Skeletal muscle tissue (tissue), 3 donors: ENCODE measurements at regions not wholly inside any gene's neighbourhood (a gene's known extent, or its start where the extent isn't known, plus 50 kb on each side); places are given as distances from the start of the nearest gene placed in this dataset.
A peak's percentile ranks its signal among the peaks of the same experiment; 100 is the strongest.

Experiments used
- H3K27ac ChIP-seq: one replicate; pipeline ENCODE4 v1.7.0; 2013; ENCODE audit warnings: mild to moderate bottlenecking, low read depth, low read length, inconsistent platforms
- H3K27me3 ChIP-seq, 3 donors: one replicate each; pipeline ENCODE4 v1.7.0; 2013; ENCODE audit warnings: low read length in 3 of 3; ENCODE audit not compliant: control insufficient read depth in 3 of 3, insufficient read depth in 3 of 3
- H3K36me3 ChIP-seq, 3 donors: one replicate each; pipeline ENCODE4 v1.7.0; 2013; ENCODE audit warnings: low read length in 3 of 3; ENCODE audit not compliant: control insufficient read depth in 3 of 3, insufficient read depth in 3 of 3
- H3K4me1 ChIP-seq, 3 donors: one replicate each; pipeline ENCODE4 v1.7.0; 2013; ENCODE audit warnings: low read length in 3 of 3, mild to moderate bottlenecking in 3 of 3; ENCODE audit not compliant: control insufficient read depth in 3 of 3, insufficient read depth in 3 of 3
- H3K4me3 ChIP-seq, 3 donors: one replicate each; pipeline ENCODE4 v1.7.0; 2013; ENCODE audit warnings: low read length in 3 of 3
- H3K9ac ChIP-seq, 3 donors: one replicate each; pipeline ENCODE4 v1.7.0; 2013; ENCODE audit warnings: low read length in 3 of 3, mild to moderate bottlenecking in 3 of 3, moderate library complexity in 2 of 3, low read depth in 1 of 3
- H3K9me3 ChIP-seq, 3 donors: one replicate each; pipeline ENCODE4 v1.7.0; 2013; ENCODE audit warnings: low read length in 3 of 3; ENCODE audit not compliant: control insufficient read depth in 3 of 3
- donor health status: Osteomylitis.

GRCh38 chr6:170177772-170178560, 112.9 kb downstream of the DLL1 start:
- Histone ChIP-seq H3K9me3 (no peaks in the 10 kb centered on the region), H3K9ac (peak overlapping the region in 1 of 3 donors; percentile 60), H3K27me3 (peaks cover 4 to 10% (median 8%) of the 10 kb centered on the region in 3 donors), H3K27ac (peak overlapping the region; percentile 44), H3K4me3 (no peak overlapping the region), H3K4me1 (peaks cover 18 to 27% (median 24%) of the 10 kb centered on the region in 3 donors), H3K36me3 (no peaks in the 10 kb centered on the region)

DNA sequence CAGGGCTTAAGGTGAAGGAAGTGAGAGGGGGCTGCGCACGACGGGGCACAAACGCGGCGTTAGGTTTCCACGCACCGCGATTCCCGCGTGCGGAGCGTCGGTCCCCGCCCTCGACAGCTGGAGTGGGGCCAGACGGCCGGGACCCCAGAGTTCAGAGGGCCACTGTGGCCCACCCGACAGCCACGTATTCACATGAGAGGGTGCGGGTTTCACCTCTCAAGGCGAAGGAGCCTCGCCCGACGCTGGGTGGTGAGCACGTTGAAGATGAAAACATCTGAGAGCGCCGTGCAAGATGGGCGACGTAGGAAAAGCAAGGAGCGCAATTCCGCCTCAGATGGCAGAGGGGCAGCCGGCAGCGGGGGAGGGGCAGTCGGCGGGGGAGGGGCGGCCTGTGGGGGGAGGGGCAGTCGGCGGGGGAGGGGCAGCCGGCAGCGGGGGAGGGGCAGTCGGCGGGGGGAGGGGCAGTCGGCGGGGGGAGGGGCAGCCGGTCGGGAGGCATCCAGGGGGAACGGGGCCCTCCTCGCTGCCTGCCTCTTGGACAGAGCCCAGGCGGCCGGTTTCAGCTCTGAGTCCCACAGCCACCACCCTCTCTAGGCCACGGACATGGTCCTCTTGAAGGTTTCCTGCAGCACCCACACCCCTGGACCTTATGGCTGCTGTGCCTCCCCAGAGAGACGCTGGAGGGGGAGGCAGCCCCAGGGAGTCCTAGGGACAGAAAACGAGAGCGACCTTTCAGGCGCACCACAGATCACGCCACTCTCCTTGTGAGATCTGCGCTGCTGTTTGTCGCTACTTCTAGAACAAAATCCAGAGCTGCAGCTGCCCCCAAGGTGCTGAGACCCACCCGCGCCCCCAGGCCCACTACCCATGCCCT, 113.7 kb downstream of the DLL1 start:
- Histone ChIP-seq H3K9me3 (no peaks in the 10 kb centered on the region), H3K36me3 (no peaks in the 10 kb centered on the region), H3K9ac (peak overlapping the region in 1 of 3 donors; percentile 60), H3K4me3 (peak overlapping the region in 2 of 3 donors; percentile 45 to 55), H3K4me1 (peaks cover 18 to 27% (median 24%) of the 10 kb centered on the region in 3 donors), H3K27me3 (peaks cover 4 to 8% (median 7%) of the 10 kb centered on the region in 3 donors), H3K27ac (no peak overlapping the region)

- Histone ChIP-seq H3K9ac (peak overlapping the region in 1 of 3 donors; percentile 60), H3K27ac (no peak overlapping the region), H3K4me3 (peak overlapping the region in 2 of 3 donors; percentile 45 to 55), H3K27me3 (peaks cover 1 to 5% (median 4%) of the 10 kb centered on the region in 3 donors), H3K4me1 (peaks cover 18 to 27% (median 24%) of the 10 kb centered on the region in 3 donors), H3K36me3 (no peaks in the 10 kb centered on the region), H3K9me3 (no peaks in the 10 kb centered on the region)
Observed at GRCh38 chr6:170176136-170176897, 114.6 kb downstream of the DLL1 start.

DNA sequence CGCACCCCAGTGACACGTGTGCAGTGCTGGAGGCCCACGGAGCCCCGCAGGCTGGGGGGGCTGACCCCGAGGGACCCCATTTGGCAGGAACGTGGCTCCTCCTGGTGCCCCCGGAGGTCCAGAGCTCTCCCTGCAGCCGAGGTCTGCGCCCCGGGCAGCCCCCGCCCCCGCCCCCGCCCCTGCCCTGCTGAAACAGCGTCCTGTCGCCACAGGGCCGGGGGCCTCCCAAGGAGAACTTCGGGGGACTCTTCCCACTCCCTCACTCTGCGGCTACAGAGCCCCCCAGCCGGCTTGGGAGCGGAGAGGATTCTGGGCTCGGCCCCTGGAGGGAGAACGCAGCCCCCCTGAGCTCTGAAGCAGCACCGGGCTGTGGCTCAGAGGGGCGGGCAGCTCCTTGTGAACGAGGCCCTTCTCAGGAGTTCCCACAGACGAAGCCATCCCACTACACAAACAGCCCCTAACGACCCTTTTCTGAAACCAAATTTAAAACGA, 115.2 kb downstream of the DLL1 start:
- H3K4me1 ChIP-seq, result peaks cover 18 to 27% (median 24%) of the 10 kb centered on the region in 3 donors

DNA sequence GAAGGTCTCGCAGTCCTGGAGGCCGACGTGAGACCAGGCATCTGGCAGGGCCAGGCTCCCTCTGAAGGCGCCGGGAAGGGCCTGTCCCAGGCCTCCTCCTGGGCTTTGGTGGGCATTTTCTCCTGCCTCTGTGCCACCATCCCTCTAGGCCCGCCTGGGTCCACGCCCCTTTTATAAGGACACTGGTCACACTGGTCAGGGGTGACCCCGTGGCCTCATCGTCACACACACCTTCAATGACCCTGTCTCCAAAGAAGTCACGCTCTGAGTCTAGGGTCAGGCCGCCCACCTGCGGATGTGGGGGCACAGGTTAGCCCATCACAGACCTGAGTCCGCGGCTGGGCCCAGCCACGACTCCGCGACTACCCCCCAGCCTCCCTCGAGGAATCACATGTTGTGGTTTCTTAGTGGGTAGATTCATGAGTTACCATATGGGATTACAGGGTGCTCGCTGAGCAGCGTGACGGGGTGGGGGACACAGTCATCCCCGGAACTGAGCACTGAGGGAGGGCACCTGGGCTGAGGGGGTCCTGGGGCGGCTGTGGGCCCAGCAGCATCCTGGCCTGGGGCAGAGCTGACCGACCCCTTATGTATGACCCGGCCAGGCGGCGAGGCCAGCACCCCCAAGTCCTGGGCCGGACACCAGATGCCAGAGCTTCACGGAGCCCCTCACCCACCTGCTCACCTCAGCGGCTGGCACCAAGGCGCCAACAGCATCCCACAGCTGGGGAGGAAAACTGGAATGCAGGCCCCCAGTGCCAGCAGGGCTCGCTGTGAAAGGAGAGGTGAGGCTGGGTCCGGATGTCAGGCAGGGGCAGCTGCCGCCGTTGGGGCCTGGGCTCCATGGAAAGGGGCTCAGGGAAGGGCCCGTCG, 115.9 kb downstream of the DLL1 start:
- H3K4me3 ChIP-seq, result no peak overlapping the region
- no peaks in the 10 kb centered on the region for H3K36me3 ChIP-seq
- peaks cover 18 to 27% (median 24%) of the 10 kb centered on the region in 3 donors for H3K4me1 ChIP-seq
- H3K9me3 ChIP-seq, result no peaks in the 10 kb centered on the region
- peak overlapping the region; percentile 70 for H3K27ac ChIP-seq
- H3K9ac ChIP-seq, result no peak overlapping the region
- H3K27me3 ChIP-seq, result no peaks in the 10 kb centered on the region

More for the DNA sequence above, 115.2 kb downstream of the DLL1 start:
- Histone ChIP-seq H3K36me3 (no peaks in the 10 kb centered on the region), H3K9ac (no peak overlapping the region), H3K27me3 (peaks cover 0 to under 1% (median 0%) of the 10 kb centered on the region in 3 donors), H3K27ac (no peak overlapping the region), H3K9me3 (no peaks in the 10 kb centered on the region), H3K4me3 (no peak overlapping the region)

DNA sequence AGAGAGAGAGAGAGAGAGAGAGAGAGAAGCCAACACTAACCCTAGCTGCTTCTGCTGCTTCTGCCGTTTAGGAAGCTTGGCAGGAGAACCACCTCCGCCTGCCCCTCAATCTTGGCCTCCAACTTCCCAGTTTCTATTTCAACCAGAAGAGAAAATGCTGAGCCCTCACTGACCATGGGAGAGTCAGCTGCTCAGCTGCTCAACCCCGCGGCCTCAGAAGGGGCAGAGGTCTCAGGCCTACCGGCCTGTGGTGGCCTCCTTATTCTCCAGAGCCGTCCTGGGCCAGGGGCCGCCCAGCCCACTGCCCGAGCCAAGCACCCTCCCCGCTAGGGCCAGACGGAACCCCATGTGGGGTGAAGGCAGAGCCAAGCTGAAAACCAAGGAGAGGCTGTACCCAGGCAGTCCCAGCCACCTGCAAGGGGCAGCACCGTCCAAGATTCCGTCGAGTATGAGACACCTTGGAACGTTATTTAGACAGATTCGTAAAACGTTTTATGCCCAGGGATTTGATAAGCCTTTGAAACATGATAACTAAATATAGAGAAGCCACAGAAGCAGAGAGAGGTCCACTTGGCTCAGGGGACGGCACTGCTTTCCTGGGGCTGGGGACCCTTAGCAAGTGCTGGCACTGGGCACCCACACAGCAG, 116.6 kb downstream of the DLL1 start:
- peak overlapping the region in 1 of 3 donors; percentile 14 for H3K9ac ChIP-seq
- H3K4me1 ChIP-seq, result peaks cover 18 to 27% (median 24%) of the 10 kb centered on the region in 3 donors
- peaks cover 0 to under 1% (median 0%) of the 10 kb centered on the region in 3 donors for H3K27me3 ChIP-seq
- H3K27ac ChIP-seq, result peak overlapping the region; percentile 70
- no peak overlapping the region for H3K4me3 ChIP-seq
- H3K36me3 ChIP-seq, result no peaks in the 10 kb centered on the region
- no peaks in the 10 kb centered on the region for H3K9me3 ChIP-seq

DNA sequence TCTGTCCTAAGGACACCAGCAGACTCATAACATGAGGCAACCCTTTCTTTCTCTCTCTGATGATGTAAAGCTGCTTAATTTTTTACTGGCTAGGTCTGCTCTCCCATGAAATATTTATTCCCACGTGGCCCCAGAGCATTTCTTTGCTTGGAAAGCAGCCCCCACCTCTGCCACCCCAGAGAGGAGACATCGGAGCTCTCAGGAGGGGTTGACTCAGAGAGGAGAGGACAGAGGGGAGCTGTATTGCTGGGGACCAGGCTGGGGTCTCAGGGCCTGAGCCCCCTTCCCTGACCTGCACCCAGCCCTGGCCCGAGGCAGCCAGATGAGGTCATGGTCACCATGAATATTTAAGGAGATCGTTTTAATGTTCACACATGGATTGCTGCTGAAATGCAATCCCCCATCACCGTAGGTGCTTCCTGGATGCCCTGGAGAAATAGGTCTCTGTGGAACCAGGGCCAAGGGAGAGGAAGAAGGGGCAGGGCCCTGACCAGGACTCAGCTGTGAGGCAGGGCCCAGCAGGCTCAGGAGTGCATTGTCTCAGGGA, 117.5 kb downstream of the DLL1 start:
- Histone ChIP-seq H3K4me1 (peaks cover 11 to 19% (median 17%) of the 10 kb centered on the region in 3 donors), H3K27ac (peak overlapping the region; percentile 30), H3K4me3 (no peak overlapping the region), H3K36me3 (no peaks in the 10 kb centered on the region), H3K9ac (no peak overlapping the region), H3K9me3 (no peaks in the 10 kb centered on the region), H3K27me3 (peaks cover 0 to 8% (median 0%) of the 10 kb centered on the region in 3 donors)

- Histone ChIP-seq H3K36me3 (no peaks in the 10 kb centered on the region), H3K9me3 (no peaks in the 10 kb centered on the region), H3K27ac (no peak overlapping the region), H3K9ac (no peak overlapping the region), H3K4me3 (no peak overlapping the region), H3K27me3 (peaks cover under 1 to 14% (median 3%) of the 10 kb centered on the region in 3 donors), H3K4me1 (peaks cover 8 to 14% (median 13%) of the 10 kb centered on the region in 3 donors)
Observed at GRCh38 chr6:170172825-170173256, 118.0 kb downstream of the DLL1 start.
